Pulmonary artery endothelial cell (primary cell): ENCODE measurements at regions not wholly inside any gene's neighbourhood (a gene's known extent, or its start where the extent isn't known, plus 50 kb on each side); places are given as distances from the start of the nearest gene placed in this dataset.
A peak's percentile ranks its signal among the peaks of the same experiment; 100 is the strongest.
"Not testable (repeated sequence)": the region's sequence is repeated elsewhere in the genome, so short reads cannot be mapped to it uniquely, and the experiment has no call there.

Source experiments
- DNase-seq: peaks from one replicate; pipeline ENCODE4 v3.0.0-alpha.2; 2011; ENCODE audit warnings: low read depth, low spot score

DNA sequence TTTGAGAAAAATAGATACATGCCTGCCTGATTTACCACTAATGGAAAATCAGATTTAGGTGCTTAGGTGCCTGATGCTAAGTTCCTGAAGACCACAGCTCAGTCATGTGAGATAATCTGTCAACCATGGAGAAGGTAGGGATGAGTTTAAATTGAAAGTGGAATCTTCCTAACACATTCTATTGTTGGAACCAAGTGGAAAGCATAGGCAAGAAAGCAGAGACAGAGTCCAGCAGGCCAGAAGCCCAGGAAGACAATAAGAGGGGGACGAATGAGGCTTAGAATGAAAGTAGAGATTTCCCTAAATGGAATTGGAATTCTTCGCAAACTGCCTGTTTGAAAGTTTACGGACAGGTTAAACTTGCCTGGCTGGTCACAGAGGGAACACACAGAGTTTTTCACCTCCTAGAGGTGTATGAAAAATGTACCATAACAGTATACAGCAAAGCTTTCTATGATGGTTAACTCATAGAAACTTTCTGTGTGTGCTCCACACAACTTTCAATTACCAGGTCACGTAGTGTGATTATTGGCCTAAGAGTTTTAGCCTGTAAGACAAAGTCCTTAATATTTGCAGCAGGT, 453.8 kb upstream of the KCNMB2 start:
- DNase-seq, result no peak

- no peak for DNase-seq
Observed at GRCh38 chr3:178083906-178084866, 452.1 kb upstream of the KCNMB2 start.

- peak; percentile 54 for DNase-seq
Observed at GRCh38 chr3:178084938-178085816, 451.1 kb upstream of the KCNMB2 start.

DNA sequence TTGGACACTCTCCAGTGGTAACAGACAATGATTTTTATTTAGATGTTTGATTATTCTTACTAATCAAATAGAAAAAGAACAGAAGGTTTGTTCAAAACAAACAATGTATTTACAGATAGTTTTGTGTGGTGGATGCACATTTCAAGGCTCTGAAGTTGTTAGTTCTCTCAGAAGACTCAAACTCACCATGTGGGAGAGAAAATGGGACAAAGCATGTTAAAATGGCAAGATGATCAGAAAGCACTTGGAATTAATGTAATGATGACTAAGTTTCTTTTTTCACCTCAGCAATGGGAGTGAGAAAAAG, 450.5 kb upstream of the KCNMB2 start:
- DNase-seq, result no peak

- DNase-seq, result no peak
Observed at GRCh38 chr3:178086144-178086825, 450.0 kb upstream of the KCNMB2 start.

DNA sequence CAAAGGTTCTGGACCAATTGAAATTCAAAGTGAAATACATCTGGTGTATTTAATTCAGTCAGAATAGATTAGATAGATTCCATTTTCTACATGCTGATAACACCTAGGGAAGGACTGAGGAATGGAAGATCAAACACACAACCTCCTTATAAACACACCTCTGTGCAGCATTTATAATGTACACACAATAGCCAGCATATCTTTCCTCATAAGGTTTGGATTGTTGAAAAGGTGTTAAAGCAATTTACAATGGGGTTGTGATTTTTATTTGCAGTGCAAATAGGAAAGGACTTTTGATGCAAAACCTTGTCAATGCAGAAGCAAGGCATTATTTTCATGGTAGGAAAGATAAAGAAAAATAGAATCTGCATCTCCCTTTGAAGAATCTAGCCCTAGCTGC, 448.9 kb upstream of the KCNMB2 start:
- DNase-seq, result no peak

- DNase-seq, result no peak
Observed at GRCh38 chr3:178088963-178089362, 447.3 kb upstream of the KCNMB2 start.

DNA sequence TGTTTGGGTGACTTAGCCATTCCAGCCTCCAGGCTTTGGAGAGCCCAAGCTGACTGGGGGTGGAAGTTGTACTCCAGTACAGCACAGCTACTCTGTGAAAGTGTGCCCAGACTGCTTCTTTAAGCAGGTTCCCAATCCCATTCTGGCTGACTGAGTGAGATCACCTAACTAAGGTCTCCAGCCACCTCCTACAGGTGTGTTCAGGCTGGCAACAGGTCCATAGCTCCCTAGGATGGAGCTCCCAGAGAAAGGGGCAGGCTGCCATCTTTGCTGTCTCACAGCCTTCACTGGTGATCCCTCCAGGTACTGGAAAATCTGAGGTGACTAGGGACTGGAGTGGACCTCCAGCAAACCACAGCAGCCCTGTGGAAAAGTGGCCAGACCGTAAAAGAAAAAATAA, 445.3 kb upstream of the KCNMB2 start:
- no peak for DNase-seq

- no peak for DNase-seq
Observed at GRCh38 chr3:178095522-178095921, 440.7 kb upstream of the KCNMB2 start.

DNA sequence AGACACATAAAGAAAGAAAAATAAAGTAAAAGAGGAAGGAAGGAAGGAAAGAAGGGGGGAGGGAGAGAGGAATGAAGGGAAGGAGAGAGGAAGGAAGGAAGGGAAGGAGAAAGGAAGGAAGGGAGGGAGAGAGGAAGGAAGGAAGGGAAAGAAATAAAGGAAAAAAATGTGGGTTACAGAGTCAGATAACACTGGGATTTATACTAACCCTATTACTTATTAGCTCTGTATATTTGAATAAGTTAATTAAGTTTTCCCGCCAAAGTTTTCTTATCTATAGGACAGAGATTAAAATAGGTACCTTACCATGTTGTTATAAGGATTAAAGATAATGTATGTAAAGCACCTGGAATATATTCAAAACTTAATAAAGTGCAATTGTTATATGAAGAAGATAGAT, 439.3 kb upstream of the KCNMB2 start:
- DNase-seq, result no peak

DNA sequence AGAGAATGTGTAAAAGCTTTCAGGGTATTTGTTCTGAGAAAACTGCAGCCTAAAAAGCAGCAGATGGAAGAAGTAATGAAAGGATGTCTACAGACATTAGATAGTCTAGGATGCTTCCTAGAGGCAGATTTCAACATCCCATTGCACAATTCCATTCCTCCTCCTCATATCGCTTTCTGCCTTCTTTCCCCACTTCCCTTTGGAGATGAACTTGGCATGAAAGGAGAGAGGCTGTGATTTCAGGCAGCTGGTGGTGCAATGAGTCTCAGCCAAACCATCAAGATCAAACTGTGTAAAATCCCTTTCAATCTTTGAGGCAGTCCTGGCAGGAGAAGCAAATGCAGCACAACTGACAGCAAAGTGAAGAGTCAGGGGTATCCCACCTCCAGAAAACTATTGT, 438.7 kb upstream of the KCNMB2 start:
- DNase-seq, result no peak

DNA sequence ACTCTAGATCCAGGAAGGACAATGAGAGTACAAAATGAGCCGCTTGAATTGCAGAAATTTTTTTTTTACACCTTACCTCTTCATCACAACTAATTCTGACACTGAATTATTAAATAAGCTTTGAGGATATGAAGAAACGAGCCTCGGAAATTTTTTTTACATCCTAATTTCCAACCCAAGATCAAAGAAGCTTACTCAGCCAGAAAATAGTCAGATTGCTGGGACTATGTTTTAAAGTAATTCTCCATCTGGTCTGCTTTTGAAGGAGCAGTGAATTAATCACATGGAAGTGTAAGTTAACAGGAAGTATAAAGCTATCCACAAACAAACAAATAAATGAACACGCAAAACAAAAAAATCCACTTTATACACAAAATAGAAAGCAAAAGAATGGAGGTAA, 437.0 kb upstream of the KCNMB2 start:
- DNase-seq, result no peak

- no peak for DNase-seq
Observed at GRCh38 chr3:178099862-178100261, 436.4 kb upstream of the KCNMB2 start.

- DNase-seq, result no peak
Observed at GRCh38 chr3:178100908-178101307, 435.3 kb upstream of the KCNMB2 start.

- DNase-seq, result no peak
Observed at GRCh38 chr3:178103140-178103539, 433.1 kb upstream of the KCNMB2 start.

- DNase-seq, result no peak
Observed at GRCh38 chr3:178107804-178108203, 428.4 kb upstream of the KCNMB2 start.

- DNase-seq, result no peak
Observed at GRCh38 chr3:178109691-178110090, 426.5 kb upstream of the KCNMB2 start.

DNA sequence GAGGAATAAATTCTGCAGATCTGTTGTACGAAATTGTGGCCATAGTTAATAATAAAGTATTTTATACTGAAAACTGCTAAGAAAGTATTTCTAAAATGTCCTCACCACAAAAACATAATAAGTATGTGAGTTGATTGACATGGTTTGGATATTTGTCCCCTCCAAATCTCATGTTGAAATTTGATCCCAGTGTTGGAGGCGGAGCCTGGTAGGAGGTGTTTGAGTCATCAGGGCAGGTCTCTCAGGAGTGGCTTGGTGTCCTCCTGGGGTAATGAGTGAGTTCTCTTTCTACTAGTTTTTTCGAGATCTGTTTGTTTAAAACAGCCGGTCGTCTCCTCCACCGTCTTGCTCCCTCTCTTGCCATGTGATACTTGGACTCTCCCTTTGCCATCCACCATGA, 424.1 kb upstream of the KCNMB2 start:
- no peak for DNase-seq

DNA sequence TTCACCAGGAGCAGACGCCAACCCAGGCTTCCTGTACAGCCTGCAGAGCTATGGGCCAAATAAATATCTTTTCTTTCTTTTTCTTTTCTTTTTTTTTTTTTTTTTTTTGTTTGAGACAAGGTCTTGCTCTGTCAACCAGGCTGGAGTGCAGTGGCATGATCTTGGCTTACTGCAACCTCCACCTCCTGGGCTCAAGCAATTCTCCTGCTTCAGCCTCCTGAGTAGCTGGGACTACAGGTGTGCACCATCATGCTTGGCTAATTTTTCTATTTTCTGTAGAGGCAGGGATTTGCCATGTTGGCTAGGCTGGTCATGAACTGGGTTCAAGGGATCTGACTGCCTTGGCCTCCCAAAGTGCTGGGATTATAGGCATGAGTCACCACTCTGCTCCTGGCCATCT, 423.7 kb upstream of the KCNMB2 start:
- DNase-seq, result not testable (repeated sequence)

GRCh38 chr3:178117641-178118040, 418.6 kb upstream of the KCNMB2 start:
- DNase-seq, result no peak

- DNase-seq, result not testable (repeated sequence)
Observed at GRCh38 chr3:178119608-178120295, 416.5 kb upstream of the KCNMB2 start.
